Motor neuron (in vitro differentiated cells): ENCODE measurements at regions not wholly inside any gene's neighbourhood (a gene's known extent, or its start where the extent isn't known, plus 50 kb on each side); places are given as distances from the start of the nearest gene placed in this dataset.

Experiments
- ATAC-seq, 8 experiments: fragments of 200-7000 bp; cut with Tn5 transposase; replicated peaks in 6 of 8; 2 replicates each; pipeline ENCODE4 v1.8.0; 2021; ENCODE audit warnings: mild to moderate bottlenecking in 8 of 8, moderate library complexity in 8 of 8
- H3K27ac ChIP-seq, 2 donors: fragments of 250-450 bp; sonication (Bioruptor Pico); 2 replicates each; pipeline ENCODE4 v1.9.0; 2021; ENCODE audit warnings: antibody characterized with exemption in 2 of 2, mild to moderate bottlenecking in 2 of 2, moderate library complexity in 1 of 2
- H3K4me1 ChIP-seq, 2 donors: fragments of 250-450 bp; sonication (Bioruptor Pico); replicated peaks in 1 of 2; 2 replicates each; pipeline ENCODE4 v1.6.1; 2021; ENCODE audit warnings: antibody characterized with exemption in 2 of 2, mild to moderate bottlenecking in 2 of 2, moderate library complexity in 1 of 2
- H3K4me3 ChIP-seq, 5 donors: fragments of 250-450 bp; sonication (Bioruptor Pico); 2 replicates each; pipeline ENCODE4 v1.9.0; 2021; ENCODE audit warnings: antibody characterized with exemption in 5 of 5, mild to moderate bottlenecking in 5 of 5, moderate library complexity in 4 of 5
- WGBS, 10 experiments: fragments of 450-650 bp; shearing (Covaris generic); methylation state at CpG; one replicate each; pipeline ENCODE4 v1.0.0; 2022; 5-methylcytosine and 5-hydroxymethylcytosine counted together
- in situ Hi-C, 9 experiments: fragments of 400-800 bp; cut with MboI; loops; one replicate each; pipeline ENCODE4 v1.15.0; 2021; ENCODE audit warnings: low sequenced_read_pairs in 9 of 9, low pct_unique_long_range_greater_than_20kb in 2 of 9; ENCODE audit not compliant: unreplicated experiment in 9 of 9

DNA sequence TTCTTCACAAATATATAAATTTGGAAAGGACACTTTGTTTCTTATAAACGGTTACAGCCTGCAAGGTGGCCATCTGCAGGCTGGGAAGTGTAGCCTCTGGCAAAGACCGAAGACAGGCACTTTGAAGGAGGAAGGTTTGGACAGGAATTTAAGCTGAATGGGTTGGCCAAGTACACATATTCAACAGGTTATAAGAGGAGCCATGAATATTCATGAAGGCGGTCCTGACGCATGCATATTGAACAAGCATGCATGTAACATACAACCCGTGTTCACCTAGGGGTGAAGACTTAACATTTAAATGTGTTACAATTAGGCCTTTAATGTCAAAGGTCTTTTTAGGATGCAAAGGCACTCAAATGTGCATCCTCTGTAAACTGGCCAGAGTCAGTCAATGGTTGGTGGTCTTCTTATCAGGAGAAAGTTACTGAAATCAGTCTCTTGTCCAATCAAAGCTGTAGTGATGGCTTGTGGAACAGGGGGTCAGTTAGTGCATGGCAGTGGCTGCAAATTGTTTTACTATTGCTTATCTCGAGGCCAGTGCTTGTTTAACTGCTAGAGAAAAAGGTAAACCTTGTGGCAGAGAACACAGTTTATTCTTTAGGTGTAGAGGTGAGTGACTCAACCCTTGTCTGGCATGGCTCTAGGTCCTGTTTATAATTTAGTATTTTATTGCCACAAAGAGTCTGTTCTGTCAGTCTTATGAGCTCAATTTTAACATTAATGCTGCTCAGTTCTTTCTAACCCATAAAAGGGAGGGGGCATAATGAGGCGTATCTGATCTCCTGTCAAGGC lies 70.3 kb upstream of the F3 start:
- Histone ChIP-seq H3K4me1 (no peaks in the 10 kb centered on the region), H3K27ac (no peak overlapping the region), H3K4me3 (no peak overlapping the region)
- ATAC-seq, result peak in 3 of 8 experiments; percentile 76 to 89 (median 87)
- 61 to 100% (median 80%) methylated on average over 1 to 7 of the region's 7 CpGs; no CpG with 5 or more reads in 1 of the 10 experiments for WGBS, 10 experiments
- in situ Hi-C loops, result no loop called here

- in situ Hi-C loops, result no loop called here
- 83 to 100% (median 97%) methylated on average over 1 to 8 of the region's 8 CpGs; no CpG with 5 or more reads in 1 of the 10 experiments for WGBS, 10 experiments
- Histone ChIP-seq H3K4me3 (no peak overlapping the region), H3K4me1 (no peaks in the 10 kb centered on the region), H3K27ac (no peak overlapping the region)
- ATAC-seq, result no peak
These were observed 68.1 kb upstream of the F3 start for GRCh38 chr1:94609619-94610018.

- ATAC-seq, result no peak
- no peak overlapping the region for H3K27ac ChIP-seq
- 0 to 86% (median 73%) methylated on average over 1 to 9 of the region's 9 CpGs; no CpG with 5 or more reads in 1 of the 10 experiments for WGBS, 10 experiments
- H3K4me3 ChIP-seq, result no peak overlapping the region
- in situ Hi-C loops, result no loop called here
- H3K4me1 ChIP-seq, result no peaks in the 10 kb centered on the region
These were observed 67.4 kb upstream of the F3 start for GRCh38 chr1:94608852-94609530.

DNA sequence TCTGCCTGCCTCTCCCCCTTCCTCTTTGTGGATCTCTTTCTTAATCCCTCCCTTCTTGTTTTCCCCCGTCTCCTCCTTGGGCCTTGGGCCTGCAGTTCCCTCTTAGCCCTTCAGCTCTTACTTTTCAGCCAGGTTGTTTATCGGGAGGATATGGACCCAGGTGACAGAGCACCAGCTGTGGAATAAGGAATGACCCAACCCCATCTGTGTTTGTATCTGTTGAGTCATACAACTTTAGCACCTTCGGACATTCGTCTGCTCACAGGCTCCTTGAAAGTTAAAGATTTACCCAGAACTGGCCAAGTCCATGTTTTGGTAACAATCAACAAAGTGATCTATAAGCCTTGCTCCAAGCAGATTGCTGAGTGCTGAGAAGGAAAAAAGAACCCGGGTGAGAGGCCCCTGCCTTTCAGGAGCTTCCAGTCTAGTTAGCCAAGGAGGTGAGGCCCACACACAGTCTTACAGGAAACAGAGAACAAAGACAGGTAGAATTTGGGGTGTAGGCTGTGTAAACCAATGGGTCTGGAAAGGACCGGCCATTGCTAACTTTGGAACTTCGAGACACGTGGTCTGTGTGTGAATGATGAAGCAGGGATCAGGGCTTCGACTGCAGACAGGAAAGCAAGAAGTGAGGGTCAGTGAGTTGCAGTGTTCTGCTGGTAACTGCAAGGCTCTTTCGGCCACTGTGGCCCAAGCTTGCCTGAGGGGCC lies 66.7 kb upstream of the F3 start:
- Histone ChIP-seq H3K4me3 (no peak overlapping the region), H3K27ac (no peak overlapping the region), H3K4me1 (no peaks in the 10 kb centered on the region)
- in situ Hi-C loops, result no loop called here
- no peak for ATAC-seq
- 0 to 95% (median 73%) methylated on average over 1 to 10 of the region's 10 CpGs; no CpG with 5 or more reads in 1 of the 10 experiments for WGBS, 10 experiments

- H3K4me1 ChIP-seq, result no peaks in the 10 kb centered on the region
- no peak overlapping the region for H3K27ac ChIP-seq
- WGBS, 10 experiments, result 94 to 100% (median 100%) methylated on average over 1 to 4 of the region's 4 CpGs; no CpG with 5 or more reads in 1 of the 10 experiments
- ATAC-seq, result no peak
- H3K4me3 ChIP-seq, result no peak overlapping the region
- in situ Hi-C loops, result no loop called here
These were observed 65.8 kb upstream of the F3 start for GRCh38 chr1:94607398-94607797.

- H3K4me1 ChIP-seq, result no peaks in the 10 kb centered on the region
- ATAC-seq, result no peak
- in situ Hi-C loops, result no loop called here
- H3K4me3 ChIP-seq, result no peak overlapping the region
- no peak overlapping the region for H3K27ac ChIP-seq
- 29 to 100% (median 87%) methylated on average over 1 to 4 of the region's 4 CpGs; no CpG with 5 or more reads in 3 of the 10 experiments for WGBS, 10 experiments
These were observed 64.9 kb upstream of the F3 start for GRCh38 chr1:94606471-94606870.

DNA sequence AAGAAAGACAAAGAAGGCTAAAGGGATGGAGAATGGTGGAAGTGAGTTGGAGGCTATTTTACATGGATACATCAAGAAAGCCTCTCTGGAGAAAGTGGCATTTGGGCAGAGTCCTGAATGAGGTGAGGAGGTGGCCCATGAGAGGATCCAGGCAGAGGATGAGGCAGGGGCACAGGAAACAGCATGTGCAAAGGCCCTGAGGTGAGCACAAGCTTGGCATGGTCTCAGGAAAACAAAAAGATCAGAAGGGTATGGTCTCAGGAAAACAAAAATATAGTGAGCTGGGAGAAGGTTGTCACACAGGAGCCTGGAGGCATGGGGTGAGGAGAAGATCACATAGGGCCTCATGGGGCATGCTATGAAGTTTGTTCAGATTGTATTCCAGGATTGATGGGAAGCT lies 62.1 kb upstream of the F3 start:
- Histone ChIP-seq H3K4me3 (no peak overlapping the region), H3K27ac (no peak overlapping the region), H3K4me1 (no peaks in the 10 kb centered on the region)
- in situ Hi-C loops, result no loop called here
- no peak for ATAC-seq

DNA sequence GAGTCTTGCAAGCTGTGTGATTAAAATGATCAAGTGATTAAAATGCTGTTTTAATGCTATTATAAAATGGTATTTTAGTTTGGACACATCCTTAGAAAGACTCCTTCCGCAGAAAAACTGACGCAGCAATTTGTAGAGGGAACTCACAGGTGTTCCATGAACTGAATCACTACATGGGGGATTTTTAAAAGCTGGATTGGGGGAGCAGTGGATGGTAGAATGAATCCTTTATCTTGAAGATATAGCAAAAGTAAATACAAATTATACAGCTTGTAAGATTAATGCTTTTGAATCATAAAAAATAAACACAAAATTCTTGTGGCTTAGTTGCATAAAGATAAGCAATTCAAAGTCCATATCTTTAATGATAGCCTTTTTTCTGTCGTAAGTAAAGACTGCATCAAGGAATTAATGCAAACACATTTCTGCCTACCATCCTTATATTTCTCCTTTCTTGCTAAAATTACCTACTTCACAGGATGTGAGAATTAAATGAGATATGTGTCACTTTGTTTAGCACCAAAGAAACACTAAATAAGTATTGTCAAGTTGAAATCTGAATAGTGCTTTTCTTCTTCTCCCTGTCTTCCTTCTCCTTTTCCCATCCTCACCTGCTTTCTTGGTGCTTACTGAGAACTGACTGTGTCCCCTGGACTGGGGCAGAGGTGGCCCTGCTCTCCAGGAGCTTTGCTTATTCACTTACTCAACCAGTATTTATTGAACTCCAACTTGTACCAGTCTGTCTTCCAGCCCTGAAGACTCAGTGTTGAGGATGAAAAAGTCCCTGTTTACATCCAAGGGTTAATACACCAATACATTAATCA lies 61.5 kb upstream of the F3 start:
- in situ Hi-C loops, result no loop called here
- WGBS, 10 experiments, result 72 to 100% (median 91%) methylated on average over 1 to 3 of the region's 3 CpGs
- Histone ChIP-seq H3K4me3 (no peak overlapping the region), H3K4me1 (no peaks in the 10 kb centered on the region), H3K27ac (no peak overlapping the region)
- ATAC-seq, result no peak

- H3K27ac ChIP-seq, result no peak overlapping the region
- WGBS, 10 experiments, result 0 to 96% (median 67%) methylated on average over 1 to 9 of the region's 9 CpGs; no CpG with 5 or more reads in 3 of the 10 experiments
- in situ Hi-C loops, result no loop called here
- H3K4me1 ChIP-seq, result no peaks in the 10 kb centered on the region
- no peak overlapping the region for H3K4me3 ChIP-seq
- no peak for ATAC-seq
These were observed 60.8 kb upstream of the F3 start for GRCh38 chr1:94602316-94602715.

DNA sequence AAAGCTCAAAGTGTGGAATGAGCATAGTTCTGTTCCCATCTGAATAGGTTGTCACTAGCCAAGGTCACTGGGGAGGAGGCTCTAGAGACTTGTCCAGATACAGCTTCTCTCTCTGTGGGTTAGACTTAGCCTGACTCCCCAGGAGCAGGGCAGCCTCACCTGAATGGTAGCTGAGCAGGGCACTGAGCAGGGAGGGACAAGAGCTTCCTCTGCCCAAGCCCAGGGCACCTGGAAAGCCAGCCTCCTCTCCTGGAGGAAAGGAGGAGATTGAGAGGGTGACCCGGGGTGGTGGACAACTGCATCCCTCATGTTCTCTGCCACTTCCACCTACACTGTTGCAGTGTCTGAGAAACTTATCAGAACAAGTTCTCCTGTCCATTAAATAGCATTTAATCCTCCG lies 59.0 kb upstream of the F3 start:
- H3K4me3 ChIP-seq, result no peak overlapping the region
- in situ Hi-C loops, result no loop called here
- 33 to 100% (median 83%) methylated on average over 1 to 2 of the region's 2 CpGs; no CpG with 5 or more reads in 1 of the 10 experiments for WGBS, 10 experiments
- H3K4me1 ChIP-seq, result peaks cover 5 to 8% of the 10 kb centered on the region in 2 donors
- no peak for ATAC-seq
- no peak overlapping the region for H3K27ac ChIP-seq

DNA sequence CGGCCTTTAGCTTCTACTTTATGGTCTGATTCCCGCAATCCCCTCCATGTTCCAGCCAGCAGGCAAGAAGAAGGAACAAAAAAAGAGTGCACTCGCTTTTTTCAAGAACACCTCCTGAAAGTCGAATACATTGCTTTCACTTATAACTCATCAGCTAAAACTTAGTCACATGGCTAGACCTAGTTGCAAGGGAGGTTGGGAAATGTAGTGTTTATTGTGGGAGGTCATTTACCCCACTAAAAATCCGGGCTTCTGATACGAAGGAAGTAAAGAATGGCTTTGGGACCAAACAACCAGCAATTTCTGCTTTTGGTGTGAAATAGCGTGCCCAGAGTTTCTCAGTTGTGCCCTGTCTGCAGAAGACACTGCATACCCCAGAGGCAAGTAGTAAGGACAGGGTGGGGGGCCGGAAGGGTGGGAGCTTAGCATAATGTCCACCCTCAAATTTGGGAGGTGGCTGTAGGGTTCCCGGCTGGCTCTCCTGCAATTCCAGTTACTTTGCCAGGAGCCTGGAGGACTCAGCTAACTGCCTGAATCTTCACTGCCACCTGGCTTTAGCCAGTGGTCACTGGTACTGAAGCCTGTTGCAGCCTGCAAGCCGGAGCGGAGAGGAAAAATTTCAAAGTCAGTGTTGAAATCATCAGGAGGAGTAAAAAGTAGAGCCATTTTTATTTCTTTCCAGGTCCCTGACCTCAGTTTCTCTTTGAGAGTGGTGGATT lies 57.7 kb upstream of the F3 start:
- H3K4me3 ChIP-seq, result no peak overlapping the region
- no peak overlapping the region for H3K27ac ChIP-seq
- in situ Hi-C loops, result no loop called here
- peaks cover 7 to 21% of the 10 kb centered on the region in 2 donors for H3K4me1 ChIP-seq
- ATAC-seq, result peak in 4 of 8 experiments; percentile 22 to 64 (median 55)
- WGBS, 10 experiments, result 44 to 97% (median 91%) methylated on average over 2 to 9 of the region's 11 CpGs; no CpG with 5 or more reads in 1 of the 10 experiments

DNA sequence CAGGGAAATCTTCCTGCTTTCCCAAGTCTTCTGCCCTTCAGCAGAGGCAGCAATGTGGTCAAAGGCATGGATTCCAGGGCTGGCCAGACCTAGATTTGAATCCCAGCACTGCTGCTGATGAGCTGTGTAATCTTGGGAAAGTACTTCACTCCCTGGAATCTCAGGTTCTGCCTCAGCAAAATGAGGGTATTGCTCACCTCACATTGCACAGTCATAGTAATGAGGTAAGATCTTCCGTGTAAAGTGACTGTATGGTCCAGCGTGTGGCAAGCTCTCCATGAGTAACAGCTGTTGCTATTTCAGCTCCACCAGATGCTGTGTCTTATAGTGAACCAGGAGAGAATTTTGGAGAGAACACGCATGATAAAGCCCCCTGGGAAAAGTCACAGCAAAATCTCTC lies 56.1 kb upstream of the F3 start:
- Histone ChIP-seq H3K27ac (no peak overlapping the region), H3K4me3 (no peak overlapping the region), H3K4me1 (peaks cover 11 to 30% of the 10 kb centered on the region in 2 donors)
- peak in 2 of 8 experiments; percentile 22 to 32 for ATAC-seq
- 20 to 100% (median 79%) methylated on average over 1 to 3 of the region's 3 CpGs; no CpG with 5 or more reads in 2 of the 10 experiments for WGBS, 10 experiments
- in situ Hi-C loops, result no loop called here
